VCaP (cell line): ENCODE measurements at regions not wholly inside any gene's neighbourhood (a gene's known extent, or its start where the extent isn't known, plus 50 kb on each side); places are given as distances from the start of the nearest gene placed in this dataset.

Source experiments
- H3K27ac ChIP-seq: fragments of 450-650 bp; 2 replicates; pipeline ENCODE4 v1.5.1; 2017
- CTCF ChIP-seq: fragments of 450-650 bp; conservative IDR thresholded peaks from 2 replicates; pipeline ENCODE4 v1.5.1; 2017; ENCODE audit warnings: mild to moderate bottlenecking, moderate library complexity

- TF ChIP-seq CTCF, result no peak
- H3K27ac ChIP-seq, result no peak overlapping the region
These were observed 464.9 kb upstream of the AMOT start for GRCh38 chrX:113305496-113305895.

GRCh38 chrX:113300580-113300979, 459.9 kb upstream of the AMOT start:
- H3K27ac ChIP-seq, result no peak overlapping the region
- no peak for TF ChIP-seq CTCF

GRCh38 chrX:113297437-113297836, 456.8 kb upstream of the AMOT start:
- no peak for TF ChIP-seq CTCF
- no peak overlapping the region for H3K27ac ChIP-seq

- H3K27ac ChIP-seq, result no peak overlapping the region
These were observed 448.9 kb upstream of the AMOT start for GRCh38 chrX:113289503-113289902.

GRCh38 chrX:113287761-113288160, 447.1 kb upstream of the AMOT start:
- TF ChIP-seq CTCF, result no peak
- no peak overlapping the region for H3K27ac ChIP-seq

More at GRCh38 chrX:113289503-113289902, 448.9 kb upstream of the AMOT start:
- TF ChIP-seq CTCF, result no peak

GRCh38 chrX:113275804-113276203, 435.2 kb upstream of the AMOT start:
- no peak for TF ChIP-seq CTCF
- no peak overlapping the region for H3K27ac ChIP-seq

DNA sequence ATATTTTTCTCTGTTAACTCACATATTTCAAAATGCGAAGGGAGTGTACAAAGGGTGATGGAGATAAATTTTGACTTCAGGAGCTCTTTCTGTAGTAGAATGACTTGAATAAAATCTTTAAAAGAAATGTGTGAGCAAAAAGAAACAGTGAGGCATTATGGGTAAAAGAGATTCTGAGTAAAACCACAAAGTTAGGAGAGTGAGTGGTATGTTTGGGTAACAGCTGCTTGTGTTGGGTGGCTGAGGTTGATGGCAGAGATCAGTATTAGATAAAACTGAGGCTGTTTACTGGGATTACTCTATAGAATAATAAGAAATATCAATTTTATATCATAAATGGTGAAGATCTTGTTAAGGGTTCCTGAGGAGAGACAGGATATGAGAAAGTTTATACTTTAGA, 434.2 kb upstream of the AMOT start:
- no peak for TF ChIP-seq CTCF
- H3K27ac ChIP-seq, result no peak overlapping the region

- no peak overlapping the region for H3K27ac ChIP-seq
- TF ChIP-seq CTCF, result no peak
These were observed 433.7 kb upstream of the AMOT start for GRCh38 chrX:113274345-113274744.
